PC-3 (cell line): ENCODE measurements at regions not wholly inside any gene's neighbourhood (a gene's known extent, or its start where the extent isn't known, plus 50 kb on each side); places are given as distances from the start of the nearest gene placed in this dataset.

Experiments used
- CTCF ChIP-seq: fragments of 300-600 bp; sonication (generic); conservative IDR thresholded peaks from 2 replicates; pipeline ENCODE4 v1.5.1; 2017; ENCODE audit warnings: antibody characterized with exemption, low read depth, mild to moderate bottlenecking, low read length
- EZH2 ChIP-seq: fragments of 300-600 bp; sonication (generic); IDR thresholded peaks from one replicate; pipeline ENCODE4 v1.6.1; 2017; ENCODE audit warnings: antibody characterized with exemption, mild to moderate bottlenecking, low read length; ENCODE audit not compliant: unreplicated experiment
- EZH2phosphoT487 ChIP-seq: fragments of 300-600 bp; sonication (generic); IDR thresholded peaks from 2 replicates; pipeline ENCODE4 v1.6.1; 2018; ENCODE audit warnings: mild to moderate bottlenecking, antibody characterized with exemption, low read length, borderline replicate concordance

- TF ChIP-seq EZH2phosphoT487 (no peak), CTCF (no peak), EZH2 (no peak)
These were observed 436.4 kb upstream of the FTMT start for GRCh38 chr5:121415270-121415669.
